SH-SY5Y (cell line): ENCODE measurements at regions not wholly inside any gene's neighbourhood (a gene's known extent, or its start where the extent isn't known, plus 50 kb on each side); places are given as distances from the start of the nearest gene placed in this dataset.

Experiments used
- GATA2 ChIP-seq: IDR thresholded peaks from 2 replicates; pipeline ENCODE4 v1.6.1; 2011; ENCODE audit warnings: mild to moderate bottlenecking, low read depth, low read length
- GATA3 ChIP-seq: IDR thresholded peaks from 2 replicates; pipeline ENCODE4 v1.6.1; 2011; ENCODE audit warnings: low read depth, mild to moderate bottlenecking, low read length, moderate library complexity

DNA sequence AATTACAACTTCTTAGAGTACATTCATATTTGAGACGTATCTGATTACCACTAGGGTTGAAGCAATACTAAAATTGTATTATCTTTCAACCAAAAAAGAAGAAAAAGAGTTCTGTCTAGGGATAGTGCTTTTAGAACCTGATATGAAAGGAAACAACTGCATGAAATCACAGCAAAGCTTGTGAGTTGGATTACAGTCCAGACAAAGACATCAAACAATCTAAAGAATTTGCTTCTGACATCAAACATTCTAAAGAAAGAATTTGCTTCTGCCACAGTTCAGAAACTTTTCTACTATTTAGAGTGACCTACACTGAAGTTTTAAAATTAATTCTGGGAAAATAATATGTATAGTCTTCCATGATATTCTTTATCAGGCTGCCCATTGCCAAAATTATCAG lies 1141.1 kb upstream of the ACO1 start:
- TF ChIP-seq GATA2: no peak
- TF ChIP-seq GATA3: no peak
